GM21737 (cell line): ENCODE measurements at regions not wholly inside any gene's neighbourhood (a gene's known extent, or its start where the extent isn't known, plus 50 kb on each side); places are given as distances from the start of the nearest gene placed in this dataset.

Experiments used
- ATAC-seq: cut with Tn5 transposase; IDR thresholded peaks from one replicate; pipeline ENCODE4 v1.9.1; 2021; ENCODE audit warnings: mild to moderate bottlenecking, moderate library complexity; ENCODE audit not compliant: unreplicated experiment

- no peak for ATAC-seq
These were observed 420.2 kb downstream of the CDC14C start for GRCh38 chr7:49344556-49344955.

- no peak for ATAC-seq
These were observed 422.0 kb downstream of the CDC14C start for GRCh38 chr7:49346195-49346899.

GRCh38 chr7:49367072-49367471 is 406.4 kb upstream of the VWC2 start:
- no peak for ATAC-seq

DNA sequence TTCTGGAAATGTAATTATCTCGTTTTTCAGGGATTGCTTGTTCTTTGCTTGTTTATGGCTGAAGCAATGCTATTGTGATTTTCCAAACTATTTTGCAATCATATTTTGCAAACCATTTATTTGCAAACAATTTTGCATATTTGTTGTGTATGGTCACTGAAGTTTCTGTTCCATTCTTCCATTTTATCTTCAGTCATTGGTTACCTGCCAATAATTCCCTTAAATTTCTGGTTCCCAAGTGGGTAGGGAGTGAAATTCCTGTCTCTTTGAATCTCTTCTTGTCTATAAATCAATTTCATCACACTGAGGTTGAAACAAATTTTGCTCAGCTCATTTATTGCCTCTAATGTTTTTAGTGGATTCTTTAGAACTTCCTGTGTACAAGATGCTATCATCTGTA is 401.7 kb upstream of the VWC2 start:
- no peak for ATAC-seq

- ATAC-seq, result no peak
These were observed 396.5 kb upstream of the VWC2 start for GRCh38 chr7:49376817-49377375.

GRCh38 chr7:49386792-49387191 is 386.6 kb upstream of the VWC2 start:
- ATAC-seq, result no peak

- ATAC-seq, result no peak
These were observed 383.5 kb upstream of the VWC2 start for GRCh38 chr7:49389871-49390479.

DNA sequence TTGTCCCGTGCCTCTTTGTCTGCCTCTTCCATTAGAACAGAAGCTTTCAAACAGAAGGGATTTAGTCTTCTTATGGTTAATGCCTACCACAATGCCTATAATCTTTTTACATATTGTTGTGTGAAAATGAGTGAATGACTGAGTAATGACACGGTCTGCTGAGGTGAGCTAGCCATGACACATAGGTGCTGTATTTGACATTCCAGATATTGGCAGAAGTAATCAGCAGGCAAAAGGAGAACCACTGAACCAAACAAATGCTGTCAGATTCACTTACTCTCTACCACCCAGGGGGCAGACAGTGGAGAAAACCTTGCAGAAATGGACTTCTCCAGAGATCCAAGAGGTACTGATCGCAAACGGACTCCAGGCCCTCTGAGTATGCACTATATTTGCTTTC is 377.2 kb upstream of the VWC2 start:
- no peak for ATAC-seq

- ATAC-seq, result no peak
These were observed 375.7 kb upstream of the VWC2 start for GRCh38 chr7:49397750-49398149.

GRCh38 chr7:49398236-49398635 is 375.2 kb upstream of the VWC2 start:
- ATAC-seq, result no peak

GRCh38 chr7:49398746-49399145 is 374.7 kb upstream of the VWC2 start:
- no peak for ATAC-seq

DNA sequence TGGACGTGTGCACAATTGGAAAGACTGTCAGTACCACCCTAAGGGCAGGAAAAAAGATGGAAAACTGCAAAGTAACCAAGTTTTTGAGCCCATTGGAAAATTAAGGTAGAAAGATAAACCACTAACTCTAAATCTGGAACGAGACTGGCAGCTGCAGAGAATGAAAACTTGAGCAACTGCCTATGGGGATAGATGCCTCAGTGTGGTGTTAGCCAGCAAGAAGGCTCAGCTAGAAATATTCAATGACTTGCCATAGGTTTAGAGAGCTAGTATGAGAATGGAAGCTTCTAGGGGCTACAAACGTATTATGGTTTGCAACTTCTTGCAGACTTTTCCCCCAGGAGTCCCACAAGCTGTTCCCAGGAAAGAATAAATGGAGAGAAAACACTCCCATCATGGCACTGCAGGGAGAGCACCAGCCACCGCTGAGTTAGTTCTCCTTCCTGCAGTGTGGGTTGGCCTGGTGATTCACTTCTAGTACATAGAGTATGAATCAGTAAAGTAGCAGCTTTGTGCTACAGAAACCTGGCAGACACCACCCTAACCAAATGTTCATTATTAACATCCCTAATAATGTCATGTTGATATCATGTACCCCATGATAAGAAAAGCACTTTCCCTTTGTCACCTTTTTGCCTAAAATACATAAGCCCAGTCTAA is 372.4 kb upstream of the VWC2 start:
- no peak for ATAC-seq

DNA sequence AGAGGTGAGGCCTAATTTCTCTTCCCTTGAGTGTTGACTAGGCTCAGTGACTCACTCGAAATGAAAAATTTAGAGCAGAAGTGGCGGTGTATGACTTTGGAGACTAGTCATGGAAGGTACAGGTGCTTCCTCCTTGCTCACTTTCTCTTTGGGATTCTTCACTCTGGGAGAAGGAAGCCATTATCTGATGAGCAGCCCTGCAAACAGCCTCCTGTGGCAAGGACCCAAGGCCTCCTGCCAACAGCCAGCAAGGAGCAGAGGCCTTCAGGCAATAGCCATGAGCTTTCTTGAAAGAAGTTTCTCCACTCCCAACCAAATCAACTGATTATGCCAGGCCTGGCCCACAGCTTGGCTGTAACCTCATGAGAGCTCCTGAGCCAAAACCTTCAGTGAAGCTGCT is 369.6 kb upstream of the VWC2 start:
- no peak for ATAC-seq

GRCh38 chr7:49407205-49407604 is 366.2 kb upstream of the VWC2 start:
- no peak for ATAC-seq

DNA sequence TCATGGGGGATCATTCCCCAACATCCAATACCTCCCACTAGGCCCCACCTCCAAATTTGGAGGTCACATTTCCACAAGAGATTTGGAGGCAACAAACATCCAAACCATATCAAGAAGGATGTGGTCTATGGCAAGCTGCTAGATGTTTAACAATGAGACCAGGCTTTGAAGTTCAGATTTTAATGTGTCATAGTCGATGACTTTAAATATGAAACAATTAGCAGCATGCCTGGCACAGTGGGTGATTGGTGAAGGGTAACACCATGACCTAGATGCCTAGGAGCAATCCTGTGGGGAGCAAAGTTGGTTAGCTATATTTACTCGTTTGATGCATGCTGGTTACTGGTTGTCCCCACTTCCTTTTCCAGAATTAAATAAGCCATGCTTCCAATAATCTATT is 356.4 kb upstream of the VWC2 start:
- ATAC-seq, result no peak

DNA sequence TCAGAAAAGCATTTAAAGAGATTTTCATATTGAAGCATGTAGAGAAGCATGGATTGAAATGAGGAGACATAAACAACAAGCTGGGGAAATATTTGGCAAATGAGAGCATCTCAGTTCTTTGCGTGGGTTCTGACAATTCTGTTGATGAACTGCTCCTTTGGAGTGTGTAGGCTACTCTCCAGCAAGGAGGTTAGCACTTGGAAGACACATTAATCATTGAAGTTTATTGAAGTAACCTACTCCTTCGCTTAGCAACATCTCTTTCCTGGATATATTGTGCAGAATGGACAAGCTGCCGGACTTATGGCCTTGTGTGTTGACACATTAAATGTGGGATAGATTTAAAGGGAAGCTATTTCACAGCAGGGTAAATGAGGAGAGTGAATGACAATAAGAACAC is 354.5 kb upstream of the VWC2 start:
- ATAC-seq, result no peak

- no peak for ATAC-seq
These were observed 350.9 kb upstream of the VWC2 start for GRCh38 chr7:49422564-49422963.

DNA sequence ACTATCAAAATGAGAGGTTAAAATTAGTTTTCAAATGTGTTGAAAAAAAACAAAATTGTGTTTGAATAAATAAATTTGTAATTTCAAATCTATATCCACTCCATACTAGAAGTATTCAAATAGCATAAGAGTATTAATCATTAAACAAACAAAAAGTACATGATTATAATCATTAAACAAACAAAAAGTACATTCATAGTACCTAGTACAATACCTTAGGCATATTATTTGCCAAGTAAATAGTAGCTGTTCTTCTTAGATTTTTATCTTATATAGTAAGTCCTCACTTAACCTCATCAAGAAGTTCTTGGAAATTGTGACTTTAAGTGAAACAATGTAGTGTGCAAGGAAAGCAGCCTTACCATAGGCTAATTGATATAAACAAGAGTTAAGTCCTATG is 349.3 kb upstream of the VWC2 start:
- ATAC-seq, result no peak

DNA sequence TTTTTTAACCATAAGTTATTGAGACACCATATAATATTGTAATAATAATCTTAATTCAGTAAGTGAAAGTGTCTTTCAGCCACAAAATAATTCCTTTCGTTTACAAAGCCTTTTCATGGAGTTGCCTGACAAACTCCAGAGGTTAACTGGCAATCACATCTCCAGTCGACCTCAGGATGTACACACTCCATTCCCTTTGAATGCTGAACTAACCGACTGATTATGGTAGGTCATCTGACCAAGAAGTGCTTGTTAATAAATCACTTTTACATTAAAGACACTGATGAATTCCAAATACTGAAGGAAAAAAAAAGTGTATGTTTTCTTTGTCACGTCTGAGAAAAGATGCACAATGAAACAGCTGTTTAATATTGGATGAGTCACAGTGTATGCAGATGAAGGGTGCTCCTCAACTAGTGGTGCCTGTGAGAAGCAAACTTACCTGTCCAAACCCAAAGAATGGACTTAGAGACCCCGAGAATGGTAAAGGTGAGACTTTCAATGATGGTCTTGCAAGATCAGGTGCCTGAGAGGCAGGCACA is 348.1 kb upstream of the VWC2 start:
- ATAC-seq, result no peak

DNA sequence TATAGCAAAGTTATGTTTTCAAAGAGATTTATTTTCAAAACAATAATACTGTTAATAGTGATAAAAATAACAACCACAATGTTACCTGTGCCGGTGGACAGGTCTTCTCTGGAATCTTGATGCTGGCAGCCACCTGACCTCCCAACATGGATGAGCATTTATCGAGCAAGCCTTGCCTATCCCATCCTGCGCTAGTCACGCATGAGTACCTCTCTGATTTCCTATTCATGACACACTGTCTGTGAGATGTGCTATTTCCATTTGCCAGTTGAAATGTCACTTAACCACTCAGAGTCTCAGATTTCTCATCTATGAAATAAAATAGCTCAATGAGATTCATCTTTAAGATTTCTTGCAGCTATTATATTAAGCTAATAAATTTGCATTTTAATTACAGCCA is 341.2 kb upstream of the VWC2 start:
- no peak for ATAC-seq

DNA sequence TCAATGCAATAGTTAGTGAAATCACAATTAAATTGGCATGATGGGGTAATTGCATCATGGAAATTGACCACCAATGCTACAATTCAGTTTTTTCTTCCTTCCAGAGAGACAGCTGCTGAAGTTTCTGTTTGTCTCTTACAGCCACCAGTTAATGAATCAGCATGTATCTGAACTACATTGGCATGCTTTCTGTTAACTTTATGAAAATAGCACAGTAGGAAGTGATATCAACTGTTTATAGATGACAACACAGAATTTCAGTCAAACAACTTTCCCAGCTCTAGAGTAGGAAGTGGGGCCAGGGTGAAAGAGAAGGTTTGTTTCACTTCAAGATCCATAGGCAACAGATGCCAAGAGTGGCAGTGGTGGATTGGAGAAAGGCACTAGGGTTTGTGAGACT is 339.6 kb upstream of the VWC2 start:
- no peak for ATAC-seq

GRCh38 chr7:49434846-49435245 is 338.6 kb upstream of the VWC2 start:
- ATAC-seq, result no peak
